HG03565 (cell line): ENCODE measurements at regions not wholly inside any gene's neighbourhood (a gene's known extent, or its start where the extent isn't known, plus 50 kb on each side); places are given as distances from the start of the nearest gene placed in this dataset.

ENCODE experiments used
- ATAC-seq: cut with Tn5 transposase; IDR thresholded peaks from one replicate; pipeline ENCODE4 v1.9.1; 2021; ENCODE audit warnings: mild to moderate bottlenecking, moderate library complexity; ENCODE audit not compliant: unreplicated experiment

DNA sequence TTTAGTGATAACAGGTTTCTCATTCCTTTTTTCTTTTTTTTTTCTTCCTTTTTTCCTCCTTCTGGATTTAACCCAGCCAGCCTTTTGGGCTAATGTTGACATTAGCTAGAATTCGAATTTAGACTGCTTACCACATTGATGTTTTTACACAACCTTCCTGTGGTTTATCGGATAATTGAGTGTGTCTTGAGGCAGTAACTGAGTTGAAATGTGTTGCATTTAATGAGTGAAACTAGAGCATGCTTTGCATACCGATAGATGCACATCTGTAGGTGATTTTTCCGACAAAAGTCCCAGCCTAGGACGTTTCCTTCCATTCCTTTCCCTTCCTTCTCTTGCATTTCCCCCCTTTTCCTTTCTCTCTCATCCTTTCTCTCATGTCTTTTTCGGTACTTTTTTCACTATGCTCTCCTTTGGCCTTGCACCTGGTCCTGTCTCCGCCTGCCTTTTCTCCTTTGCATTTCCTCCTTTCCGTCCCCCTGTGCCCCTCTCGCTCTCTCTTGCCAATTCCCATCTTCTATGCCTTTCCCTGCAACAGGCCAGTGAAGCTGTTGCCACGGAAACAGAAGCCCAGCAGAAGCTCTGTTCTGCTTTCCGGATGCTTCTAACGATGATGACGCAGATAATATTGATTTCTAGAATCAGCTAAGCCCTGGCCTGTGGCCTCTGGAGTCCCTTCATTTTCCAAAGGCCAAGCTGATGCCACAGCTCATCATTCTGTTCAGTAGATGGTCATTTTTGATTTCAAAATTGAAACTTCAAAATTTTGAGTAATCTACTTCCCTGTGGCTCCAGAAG, 76.1 kb downstream of the SLC25A47 start:
- ATAC-seq = no peak

DNA sequence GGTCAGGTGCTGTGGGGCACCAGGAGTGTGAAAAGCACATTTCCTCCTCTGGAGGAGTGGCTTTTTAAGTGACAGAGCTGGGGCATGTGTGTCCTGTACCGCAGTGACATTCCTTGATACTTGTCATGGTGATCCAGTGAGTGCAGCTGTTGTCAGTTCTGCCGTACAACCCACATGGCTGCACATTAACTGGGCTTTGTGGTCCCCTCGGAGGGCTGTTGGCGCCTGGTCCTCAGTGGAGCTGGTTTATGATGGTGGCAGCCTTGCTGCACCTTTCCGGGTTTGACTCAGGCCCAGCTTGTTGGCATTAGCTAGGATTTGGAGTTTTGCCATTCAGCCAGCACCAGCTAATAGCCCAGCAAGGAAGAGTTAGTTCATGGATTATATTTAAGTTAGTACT, 77.0 kb downstream of the SLC25A47 start:
- ATAC-seq = no peak

DNA sequence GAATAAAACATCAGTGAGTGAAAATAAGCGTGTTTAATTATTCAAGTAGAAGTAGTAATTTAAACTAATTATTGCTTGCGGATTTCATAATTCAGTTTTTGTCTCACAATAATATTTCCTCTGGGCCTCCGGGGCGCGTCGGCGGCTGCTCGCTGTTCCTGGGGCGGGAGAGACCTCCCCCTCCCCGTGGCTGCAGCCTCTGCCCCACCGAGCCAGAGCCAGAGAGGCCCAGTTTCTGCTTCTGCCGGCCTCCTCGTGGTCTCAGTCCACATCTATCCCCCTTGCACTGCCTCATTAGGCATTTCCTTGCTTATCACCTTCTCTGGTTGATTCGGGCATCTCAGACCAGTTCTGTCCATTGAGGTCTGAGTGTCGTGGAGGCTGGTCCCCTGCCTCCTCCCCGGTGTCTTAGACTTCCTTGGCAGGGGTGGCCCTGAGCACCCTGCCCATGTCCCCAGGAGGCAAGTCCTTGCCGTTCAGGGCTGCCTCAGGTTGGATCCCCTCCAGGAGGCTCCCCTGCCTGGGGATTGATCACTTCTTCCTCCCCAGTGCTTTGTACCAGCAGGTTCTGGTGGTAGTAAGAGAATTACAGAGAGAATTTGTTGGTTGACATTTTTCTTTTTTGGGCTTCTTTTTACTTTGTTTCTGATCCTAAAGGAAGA, 78.0 kb downstream of the SLC25A47 start:
- ATAC-seq = no peak

DNA sequence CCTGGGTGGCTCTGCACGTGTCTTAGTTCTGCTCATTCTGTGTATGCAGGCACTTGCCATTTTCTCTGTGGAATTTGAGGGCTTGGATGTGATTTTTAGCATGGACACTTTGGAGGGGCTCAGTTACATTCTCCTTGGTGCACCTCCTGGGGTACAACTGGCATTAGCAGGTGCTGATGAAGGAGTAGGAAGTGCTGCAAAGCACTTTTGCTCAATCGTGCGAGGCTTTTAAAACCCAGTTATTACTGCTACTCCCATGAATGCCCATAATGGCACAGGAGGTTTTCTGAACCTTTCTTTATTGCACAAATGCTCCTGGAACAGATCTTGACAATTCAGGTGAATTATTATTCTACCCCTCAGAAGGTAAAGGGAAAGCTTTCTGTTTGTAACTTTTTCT, 78.7 kb downstream of the SLC25A47 start:
- ATAC-seq = no peak

DNA sequence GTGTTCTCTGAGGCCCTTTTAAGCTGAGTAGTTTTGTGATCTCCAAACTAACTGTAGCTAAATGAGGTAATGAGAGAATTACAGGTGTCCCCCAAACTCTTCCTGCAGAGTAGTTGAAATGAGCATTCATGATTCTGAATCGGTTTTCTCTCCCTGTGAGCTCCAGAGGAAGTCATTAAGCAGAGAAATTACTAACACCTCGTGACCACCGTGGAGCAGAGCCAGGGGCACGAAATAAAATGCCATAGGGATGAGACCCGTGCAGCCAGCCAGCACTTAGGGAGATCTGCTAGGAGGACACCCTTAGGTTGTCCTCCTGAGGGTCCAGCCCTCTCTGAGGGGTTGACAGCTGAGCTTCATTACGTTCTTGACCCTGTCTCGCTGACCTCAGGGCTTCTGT, 79.5 kb downstream of the SLC25A47 start:
- ATAC-seq = no peak

DNA sequence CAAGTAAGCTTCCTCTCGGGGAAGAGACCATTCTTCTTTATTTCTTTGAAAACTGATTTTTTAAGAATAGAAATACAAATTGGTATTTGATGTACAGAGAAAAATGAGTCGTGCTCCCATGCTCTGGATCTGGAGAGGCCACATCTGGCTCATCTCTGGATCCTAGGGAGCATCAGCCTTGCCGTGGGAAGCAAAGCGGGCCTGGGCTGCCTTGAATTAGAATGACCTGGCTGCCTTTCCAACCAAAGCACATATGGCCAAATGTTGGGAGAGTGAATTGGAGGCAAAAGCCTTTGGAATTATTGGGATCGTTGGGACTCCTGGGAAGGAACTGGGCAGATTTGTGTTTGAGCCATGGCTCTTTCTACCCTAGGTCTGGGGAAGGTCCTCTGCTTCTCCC, 80.0 kb downstream of the SLC25A47 start:
- ATAC-seq = no peak

DNA sequence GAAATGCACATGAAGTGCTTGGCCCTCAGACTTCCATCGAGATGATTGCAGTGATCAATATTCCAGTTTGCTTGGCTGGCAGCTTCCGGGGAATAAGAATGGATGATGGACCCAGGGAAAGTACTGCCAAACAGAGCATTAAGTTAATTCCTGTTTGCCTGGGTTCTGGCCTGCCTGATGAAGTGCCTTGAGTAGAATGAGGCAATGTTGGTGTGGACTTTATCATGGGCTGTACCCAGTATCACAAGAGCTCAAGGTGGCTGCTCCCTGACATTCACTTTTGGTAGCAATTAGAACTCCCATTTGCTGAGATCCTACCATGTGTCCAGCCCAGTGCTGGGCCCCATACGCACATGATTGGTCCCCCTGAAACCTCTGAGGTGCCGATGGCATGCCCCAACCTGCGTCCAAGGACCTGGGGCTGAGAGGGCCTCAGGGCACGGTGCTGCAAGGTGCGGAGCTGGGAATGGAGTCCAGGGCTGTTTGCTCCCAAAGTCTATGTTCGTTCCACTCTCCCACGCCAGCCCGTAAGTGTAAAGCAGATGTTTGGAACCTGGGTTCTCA, 80.7 kb downstream of the SLC25A47 start:
- ATAC-seq = no peak

DNA sequence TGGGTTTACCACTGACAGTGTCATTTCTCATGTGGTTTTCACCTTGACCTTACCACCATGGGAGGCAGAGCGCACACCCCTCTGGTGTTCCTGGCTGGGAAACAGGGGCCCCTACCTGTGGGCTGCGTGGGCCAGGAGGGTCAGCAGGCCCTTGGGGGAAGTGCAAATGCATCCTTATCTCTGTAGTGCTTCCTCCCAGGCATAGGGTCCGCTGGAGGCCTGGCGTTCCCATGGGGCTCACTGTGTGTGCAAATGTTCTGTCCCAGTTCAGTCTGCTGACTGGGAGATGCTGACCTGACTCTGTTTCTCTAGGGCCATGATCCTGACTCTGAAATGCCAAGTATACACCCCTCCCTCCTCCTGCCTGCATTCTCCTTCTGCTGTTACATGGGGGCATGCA, 81.3 kb downstream of the SLC25A47 start:
- no peak for ATAC-seq

DNA sequence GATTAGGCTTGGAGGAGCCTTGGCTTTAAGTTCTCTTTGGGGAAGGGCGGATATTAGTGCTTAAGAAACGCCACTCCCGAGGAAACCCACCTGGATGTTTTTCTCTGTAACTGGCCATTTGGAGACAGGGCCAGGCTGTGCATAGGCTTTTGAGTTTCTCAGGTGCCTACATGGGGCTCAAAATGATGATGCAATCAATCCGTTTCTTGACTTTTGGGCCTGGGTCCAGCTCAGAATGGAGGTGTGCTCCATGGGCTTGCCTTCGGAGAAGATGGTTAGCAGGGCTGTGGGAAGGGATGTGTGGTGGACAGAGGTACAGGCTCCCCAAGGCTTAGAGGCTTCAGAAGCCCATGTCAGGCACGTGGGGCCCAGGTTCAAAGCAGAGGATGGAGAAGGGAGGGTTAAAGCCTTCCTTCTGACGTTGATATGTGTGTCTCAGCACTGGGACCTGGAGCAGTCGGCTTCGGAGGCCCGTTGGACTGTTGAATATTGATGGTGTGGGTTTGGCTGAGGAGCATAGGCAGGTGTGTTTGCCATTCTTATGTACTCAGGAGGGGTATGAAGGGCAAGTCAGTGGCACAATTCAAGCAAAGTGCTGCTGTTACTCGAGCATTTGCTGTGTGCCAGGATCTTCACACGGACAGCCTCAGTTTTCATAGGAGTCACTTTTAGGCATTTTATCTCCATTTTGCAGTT, 82.8 kb downstream of the SLC25A47 start:
- ATAC-seq = no peak

DNA sequence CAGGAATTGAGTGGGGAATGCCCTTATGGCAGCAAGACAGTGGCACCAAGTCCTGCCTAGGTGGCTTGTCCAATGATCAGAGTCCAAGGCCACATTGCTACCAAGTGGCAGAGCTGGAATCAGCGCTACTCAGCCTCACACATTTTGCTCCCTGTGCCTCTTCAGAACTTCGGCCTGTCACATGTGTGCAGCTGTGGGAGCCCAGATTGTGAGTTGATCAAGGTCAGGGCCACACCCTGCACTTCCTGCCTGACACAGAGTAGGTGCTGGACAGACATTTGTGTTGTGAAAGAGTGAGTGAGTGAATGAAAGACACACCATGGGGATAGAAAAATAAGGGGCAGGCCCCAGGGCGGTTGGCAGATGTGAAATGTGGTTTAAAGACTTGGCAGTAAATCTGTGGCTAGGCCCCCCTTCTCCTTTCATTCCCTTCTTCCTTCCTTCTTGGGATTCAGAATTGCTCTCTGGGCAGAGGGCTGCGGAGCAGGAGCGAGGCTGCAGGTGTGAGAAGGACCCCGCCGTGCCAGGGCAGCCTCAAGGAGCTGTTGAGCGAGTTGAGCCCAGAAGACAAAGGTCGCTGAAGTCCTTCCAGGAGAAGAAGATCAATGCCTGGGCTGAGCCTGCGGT, 83.5 kb downstream of the SLC25A47 start:
- no peak for ATAC-seq

DNA sequence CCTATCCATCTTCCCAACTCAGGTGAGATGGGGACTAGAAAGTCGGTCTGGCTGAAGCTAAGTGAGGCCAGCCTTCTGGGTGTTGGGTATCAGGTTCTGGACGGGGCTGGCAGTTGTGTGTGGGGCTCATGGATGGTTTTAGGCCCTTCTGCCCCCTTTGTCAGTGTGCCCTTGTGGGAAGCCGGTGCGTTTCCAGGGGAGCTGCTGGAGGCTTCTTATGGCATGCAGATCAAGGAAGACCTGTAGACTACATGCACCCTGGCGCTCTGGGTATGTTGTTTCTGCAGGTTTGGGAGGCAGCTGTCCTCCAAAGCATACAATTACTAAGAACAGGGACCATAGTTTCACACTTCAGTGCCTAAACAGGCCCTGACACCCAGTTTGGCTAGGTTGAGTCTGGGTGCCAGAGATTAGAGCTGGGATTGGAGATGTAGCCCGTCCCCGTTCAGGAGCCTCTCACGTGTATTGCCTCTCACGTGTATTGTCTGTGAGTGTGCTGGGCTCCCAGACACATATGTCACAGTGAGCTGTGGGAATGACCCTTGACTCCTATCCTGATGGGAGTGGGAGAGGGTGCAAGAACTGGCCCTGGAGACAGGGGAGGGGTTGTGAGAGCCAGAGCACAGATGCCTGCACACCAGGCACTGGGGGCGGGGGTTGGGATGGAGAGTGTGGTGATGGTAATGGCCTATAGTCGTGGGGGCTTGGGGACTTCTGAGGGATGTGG, 84.4 kb downstream of the SLC25A47 start:
- ATAC-seq = no peak

DNA sequence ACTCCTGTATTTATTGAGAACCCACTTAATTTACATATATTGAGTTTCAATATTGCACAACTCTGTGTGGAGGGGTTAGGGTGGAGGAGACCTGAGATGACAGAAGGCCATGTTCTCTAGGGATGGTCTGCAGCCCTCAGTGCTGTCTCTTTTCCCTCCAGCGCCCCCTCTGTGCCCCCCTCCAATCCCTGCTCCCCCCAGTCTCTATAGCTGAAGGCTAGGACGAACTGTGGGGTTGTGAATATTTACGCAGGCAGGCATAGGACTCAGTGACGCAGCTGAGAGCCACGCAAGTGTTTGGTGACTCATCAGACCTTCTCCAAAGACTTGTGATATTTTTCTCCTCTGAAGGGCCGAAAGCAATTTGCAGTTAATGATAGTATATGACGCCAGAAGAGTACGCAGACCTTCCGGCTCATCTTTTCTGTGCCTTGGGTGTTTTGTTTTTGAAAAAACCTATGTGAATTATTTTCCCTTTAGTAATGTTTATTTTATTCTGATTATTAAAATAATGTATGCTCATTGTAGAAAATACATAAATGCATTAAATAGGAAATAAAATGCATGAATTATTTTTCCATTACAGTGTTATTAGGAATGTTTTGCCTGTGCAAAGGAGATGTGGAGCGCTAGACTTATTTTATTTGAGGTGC, 85.3 kb downstream of the SLC25A47 start:
- ATAC-seq = no peak

DNA sequence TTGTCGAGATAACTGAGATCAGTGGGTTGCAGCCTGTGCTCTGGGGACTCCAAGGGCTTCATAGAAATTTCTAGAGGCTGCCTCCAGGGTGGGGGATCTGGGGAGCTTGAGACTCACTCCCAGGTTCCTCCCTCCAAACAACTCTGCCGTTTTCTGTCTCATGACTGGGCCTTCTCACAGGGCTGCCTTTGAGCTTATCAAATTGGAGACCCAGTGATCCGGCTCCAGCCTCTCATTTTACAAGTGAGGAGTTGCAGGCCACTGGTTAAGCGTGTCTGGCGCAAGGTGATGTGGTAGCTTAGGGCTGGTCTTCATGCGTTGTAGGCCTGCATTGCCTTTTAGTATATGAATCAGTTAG, 85.8 kb downstream of the SLC25A47 start:
- ATAC-seq = no peak

DNA sequence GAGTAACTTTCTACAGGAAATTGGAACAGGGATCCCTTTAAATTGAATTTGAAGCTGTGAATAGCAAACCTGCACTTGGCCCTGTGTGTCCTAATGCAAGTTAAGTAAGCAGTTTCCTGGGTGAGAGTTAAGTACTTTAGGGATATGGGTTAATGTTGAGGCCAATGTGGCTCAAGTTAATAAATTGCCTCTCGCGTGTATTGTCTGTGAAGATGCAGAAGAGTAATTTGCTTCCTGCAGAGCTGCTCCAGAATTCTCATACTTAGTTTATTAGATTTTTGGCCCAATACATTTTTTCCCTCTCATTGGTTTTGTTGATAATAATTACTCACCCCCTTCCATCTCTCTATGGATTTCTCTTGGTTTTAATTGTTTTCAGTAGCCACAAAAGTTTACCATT, 86.5 kb downstream of the SLC25A47 start:
- ATAC-seq = no peak

DNA sequence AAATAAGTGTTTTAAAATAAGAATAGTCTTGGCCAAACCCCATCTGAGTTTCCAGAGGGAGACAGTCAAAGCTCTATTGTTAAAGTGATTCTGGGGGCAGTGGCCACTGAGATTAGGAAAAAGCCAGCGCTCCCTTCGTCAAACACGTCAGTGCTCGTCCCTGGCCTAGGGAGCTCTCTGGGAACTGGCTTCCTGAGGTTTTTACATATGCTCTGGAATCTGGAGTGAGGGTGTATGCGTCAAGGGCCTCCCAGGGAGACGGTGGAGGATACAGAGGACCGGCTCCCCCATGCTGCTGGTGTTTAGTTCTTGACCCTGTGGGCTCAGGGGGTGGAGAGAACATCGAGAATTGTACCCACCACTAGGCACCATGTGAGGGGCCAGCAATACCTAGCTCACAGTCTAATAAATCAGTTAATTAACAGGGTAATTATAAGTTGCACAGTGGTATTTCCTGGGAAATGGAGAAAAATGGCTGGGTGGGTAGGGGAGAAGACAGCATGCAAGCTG, 87.0 kb downstream of the SLC25A47 start:
- no peak for ATAC-seq

DNA sequence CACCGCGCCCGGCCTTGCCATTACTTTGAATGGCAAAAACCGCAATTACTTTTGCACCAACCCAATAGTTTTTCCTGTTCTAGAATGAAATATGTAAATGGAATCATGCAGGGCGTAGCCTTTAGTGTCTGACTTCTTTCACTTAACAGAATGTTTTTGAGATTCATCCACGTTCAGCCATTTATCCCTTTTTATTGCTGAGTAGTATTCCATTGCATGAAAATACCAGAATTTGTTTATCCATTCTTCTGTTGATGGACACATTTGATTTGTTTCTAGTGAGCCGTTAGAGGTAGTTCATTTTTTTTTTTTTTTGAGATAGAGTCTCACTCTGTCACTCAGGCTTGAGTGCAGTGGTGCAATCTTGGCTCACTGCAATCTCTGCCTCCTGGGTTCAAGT, 90.6 kb downstream of the SLC25A47 start:
- ATAC-seq = no peak

DNA sequence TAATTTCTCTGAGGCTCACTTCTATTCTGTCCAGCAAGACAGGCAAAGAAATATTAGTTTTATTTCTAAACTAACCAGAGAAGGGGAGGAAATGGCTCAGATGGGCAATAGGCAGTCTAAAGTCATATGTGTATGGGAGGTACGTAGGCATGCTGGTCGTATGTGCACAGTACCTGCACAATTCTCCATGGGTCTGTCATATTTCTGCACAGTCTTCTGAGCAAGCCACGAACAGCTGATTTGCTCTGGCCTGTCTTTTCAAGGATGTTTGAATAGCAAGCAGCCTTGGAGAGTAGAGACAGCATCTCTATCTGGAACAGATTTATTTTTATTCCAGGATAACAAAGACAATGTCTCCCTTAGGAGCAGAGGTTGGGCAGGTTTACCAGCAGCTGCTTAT, 92.1 kb downstream of the SLC25A47 start:
- ATAC-seq = no peak

DNA sequence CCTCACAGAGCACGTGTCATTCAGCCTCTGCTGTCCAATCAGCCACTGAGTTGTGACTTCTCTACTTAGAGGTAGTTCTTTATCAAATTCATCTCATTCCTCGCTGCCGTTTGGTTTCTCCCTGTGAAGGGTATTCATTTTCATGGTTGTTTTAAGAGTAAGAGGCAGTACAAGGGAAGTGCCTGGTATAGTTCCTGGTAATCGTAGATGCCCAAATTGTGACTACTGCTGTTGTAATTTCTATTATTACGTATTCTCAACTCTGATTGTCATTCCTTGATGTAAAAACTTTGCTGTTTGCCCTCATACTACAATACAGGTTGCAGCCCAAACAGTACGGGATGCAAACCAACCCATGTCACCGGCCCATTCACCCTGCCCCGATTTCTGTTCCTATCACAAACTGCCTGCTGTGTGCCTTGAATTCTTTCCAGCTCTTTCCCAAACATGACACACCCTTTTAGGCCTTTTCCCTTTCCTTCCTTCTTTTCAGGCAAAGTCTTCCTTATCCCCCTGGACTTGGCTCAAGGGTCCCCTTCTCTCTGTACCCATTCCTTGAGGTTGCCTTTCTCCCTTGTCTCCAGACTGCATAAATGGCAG, 93.0 kb downstream of the SLC25A47 start:
- no peak for ATAC-seq
